GM19239 (cell line): ENCODE measurements at regions not wholly inside any gene's neighbourhood (a gene's known extent, or its start where the extent isn't known, plus 50 kb on each side); places are given as distances from the start of the nearest gene placed in this dataset.
A peak's percentile ranks its signal among the peaks of the same experiment; 100 is the strongest.
"Not testable (repeated sequence)": the region's sequence is repeated elsewhere in the genome, so short reads cannot be mapped to it uniquely, and the experiment has no call there.

Source experiments
- DNase-seq: peaks from one replicate; pipeline ENCODE4 v3.0.0; 2011; ENCODE audit warnings: low spot score; ENCODE audit not compliant: insufficient read length
- FAIRE-seq: peaks from 2 replicates; lab custom pipeline; 2011; peaks lifted over from hg19 to GRCh38; lab: Jason Lieb, UNC

- no peak for FAIRE-seq
Measured at GRCh38 chr13:48804821-48805601, 151.3 kb downstream of the CYSLTR2 start.

GRCh38 chr13:48806522-48806921 is 152.8 kb downstream of the CYSLTR2 start:
- FAIRE-seq, result no peak

More at GRCh38 chr13:48804821-48805601, 151.3 kb downstream of the CYSLTR2 start:
- DNase-seq, result no peak

GRCh38 chr13:48808683-48809082 is 155.0 kb downstream of the CYSLTR2 start:
- no peak for FAIRE-seq

More at GRCh38 chr13:48806522-48806921, 152.8 kb downstream of the CYSLTR2 start:
- no peak for DNase-seq

GRCh38 chr13:48810013-48810412 is 156.3 kb downstream of the CYSLTR2 start:
- no peak for DNase-seq
- FAIRE-seq, result no peak

More at GRCh38 chr13:48808683-48809082, 155.0 kb downstream of the CYSLTR2 start:
- no peak for DNase-seq

GRCh38 chr13:48813518-48813917 is 159.8 kb downstream of the CYSLTR2 start:
- FAIRE-seq (no peak), DNase-seq (no peak)

DNA sequence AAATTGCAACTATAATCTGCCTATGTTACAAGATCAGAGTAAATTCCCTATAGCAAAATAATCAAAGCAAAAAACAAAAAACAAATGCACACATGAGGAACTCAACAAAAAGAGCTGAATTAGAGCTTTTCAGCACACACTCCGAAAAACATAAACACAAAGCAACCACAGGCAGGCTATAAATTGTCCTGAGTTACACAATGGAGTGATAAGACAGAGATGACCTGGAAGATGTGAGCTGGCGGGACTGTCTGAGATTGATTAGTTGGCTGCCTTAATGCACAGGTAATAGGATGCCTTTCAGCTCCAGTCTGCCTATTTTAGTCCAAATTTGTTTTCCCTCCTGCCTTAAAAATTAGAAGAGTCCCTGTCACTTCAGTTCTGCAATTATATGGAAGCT is 159.0 kb upstream of the FNDC3A start:
- FAIRE-seq, result no peak
- no peak for DNase-seq

DNA sequence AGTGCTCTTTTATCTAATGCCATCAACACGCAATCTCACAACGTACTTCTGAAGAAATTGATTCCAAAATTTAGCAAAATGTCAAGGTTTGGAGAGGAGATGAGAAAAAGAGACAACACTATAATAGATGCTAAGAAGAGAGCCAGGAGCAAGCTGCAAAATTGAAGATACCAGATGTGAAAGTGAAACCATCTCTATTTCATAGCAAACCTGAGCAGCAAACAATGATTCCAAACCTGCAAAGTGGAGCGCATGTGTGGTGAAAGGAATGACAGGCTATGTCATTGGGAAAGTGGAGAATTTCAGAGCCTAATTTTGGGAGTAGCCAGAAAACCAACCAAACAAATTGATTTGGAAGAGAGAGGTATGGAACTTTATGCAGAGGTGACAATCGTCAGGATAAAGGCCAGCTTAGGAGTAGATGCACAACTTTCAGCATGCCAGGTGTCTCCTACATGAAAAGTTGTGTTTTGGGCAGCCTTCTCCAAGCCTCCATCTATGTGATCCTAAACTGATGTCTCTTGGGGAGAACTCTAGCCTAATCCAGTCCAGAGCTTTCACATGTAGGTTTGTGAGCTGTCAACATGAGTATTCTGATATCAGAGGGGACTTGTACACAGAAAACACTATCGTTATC is 158.4 kb upstream of the FNDC3A start:
- DNase-seq (no peak), FAIRE-seq (peak; percentile 42)

DNA sequence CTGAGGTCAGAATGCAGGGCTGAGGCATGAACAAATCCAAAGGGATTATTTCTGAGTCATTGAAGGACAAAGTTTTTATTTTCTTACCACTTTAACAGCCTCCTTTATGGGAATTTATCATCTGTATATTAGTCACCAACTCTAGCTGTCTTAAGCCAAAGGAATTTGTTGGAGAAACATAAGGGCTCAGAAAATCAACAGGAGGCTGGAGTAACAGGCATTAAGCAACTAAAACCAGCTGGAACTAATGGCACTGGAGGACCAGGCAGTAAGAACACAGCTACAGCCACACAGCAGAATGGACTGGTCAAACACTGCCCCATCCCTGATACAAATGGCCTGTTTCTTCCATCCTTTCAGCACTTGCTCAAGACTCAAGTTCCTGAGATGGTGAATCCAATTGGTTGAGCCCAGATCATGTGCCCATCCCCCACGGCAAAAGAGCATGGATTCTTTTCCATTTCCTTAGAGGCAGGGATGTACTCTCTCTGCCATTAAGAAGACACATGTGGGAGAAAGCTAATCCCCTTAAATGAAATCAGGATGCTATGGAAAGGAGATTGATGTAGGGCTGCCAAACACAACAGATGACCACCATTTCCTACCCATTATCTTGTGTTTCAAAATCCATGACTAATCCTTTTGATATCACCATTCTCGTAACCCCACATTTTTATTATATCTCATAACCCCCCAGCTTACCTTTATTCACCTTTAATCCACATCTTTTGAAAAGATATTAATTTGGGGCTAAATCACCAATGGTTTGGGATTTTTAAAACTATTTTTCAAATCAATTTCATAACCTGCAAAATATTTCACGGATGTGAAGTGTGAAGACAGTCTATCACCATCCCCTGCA is 157.0 kb upstream of the FNDC3A start:
- no peak for DNase-seq
- FAIRE-seq, result no peak

GRCh38 chr13:48819376-48819775 is 156.3 kb upstream of the FNDC3A start:
- FAIRE-seq (no peak), DNase-seq (no peak)

DNA sequence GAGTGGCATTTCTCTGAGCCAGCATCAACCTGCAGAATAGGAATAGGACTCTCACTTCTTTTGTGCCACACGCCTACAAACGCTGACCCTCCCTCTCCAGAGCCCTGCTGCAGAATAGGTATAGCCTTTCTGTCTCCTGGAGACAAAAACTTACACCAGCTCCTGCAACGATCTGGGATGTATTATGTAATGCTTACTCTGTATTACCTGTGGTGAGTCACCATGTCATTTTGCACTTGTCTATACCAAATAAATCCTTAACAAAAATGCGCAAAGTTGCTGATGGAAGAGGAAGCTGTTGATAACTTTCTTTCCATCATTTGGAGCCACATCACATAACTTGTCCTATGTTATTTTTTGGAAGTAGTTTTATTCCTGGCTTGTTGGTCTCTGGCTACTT is 155.8 kb upstream of the FNDC3A start:
- FAIRE-seq (no peak), DNase-seq (no peak)

- not testable (repeated sequence) for DNase-seq, FAIRE-seq
Measured at GRCh38 chr13:48823526-48823925, 152.2 kb upstream of the FNDC3A start.

- no peak for FAIRE-seq
Measured at GRCh38 chr13:48826039-48826438, 149.7 kb upstream of the FNDC3A start.

GRCh38 chr13:48826922-48827454 is 148.7 kb upstream of the FNDC3A start:
- DNase-seq, FAIRE-seq: not testable (repeated sequence)

More at GRCh38 chr13:48826039-48826438, 149.7 kb upstream of the FNDC3A start:
- no peak for DNase-seq

GRCh38 chr13:48827709-48828108 is 148.0 kb upstream of the FNDC3A start:
- FAIRE-seq (no peak), DNase-seq (no peak)

- no peak for DNase-seq
- no peak for FAIRE-seq
Measured at GRCh38 chr13:48828962-48829411, 146.7 kb upstream of the FNDC3A start.

DNA sequence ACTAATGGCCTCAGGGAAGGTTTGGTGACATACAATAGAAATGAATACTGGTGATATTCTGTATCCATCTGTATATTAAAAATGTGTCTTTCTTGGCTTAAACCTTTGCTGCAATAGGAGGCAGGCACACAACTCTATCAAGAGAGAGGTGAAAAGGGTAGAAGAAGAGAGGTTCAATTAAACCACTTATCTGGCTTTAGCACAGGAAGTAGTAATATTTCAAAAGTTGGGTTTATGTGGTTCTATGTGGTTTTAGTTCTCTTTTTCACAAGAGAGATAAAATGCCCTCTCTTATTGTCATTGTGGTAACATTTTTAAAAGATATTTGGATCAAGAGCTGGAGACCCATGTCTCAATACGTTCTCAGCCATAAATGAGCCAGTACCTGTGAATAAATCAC is 146.2 kb upstream of the FNDC3A start:
- no peak for DNase-seq

GRCh38 chr13:48831248-48831647 is 144.5 kb upstream of the FNDC3A start:
- FAIRE-seq (peak; percentile 89), DNase-seq (no peak)

More for the DNA sequence above, 146.2 kb upstream of the FNDC3A start:
- FAIRE-seq, result no peak

GRCh38 chr13:48833412-48833811 is 142.3 kb upstream of the FNDC3A start:
- DNase-seq, result no peak
- no peak for FAIRE-seq

- not testable (repeated sequence) for DNase-seq, FAIRE-seq
Measured at GRCh38 chr13:48835326-48835725, 140.4 kb upstream of the FNDC3A start.
